DOHH2 (cell line): ENCODE measurements at regions not wholly inside any gene's neighbourhood (a gene's known extent, or its start where the extent isn't known, plus 50 kb on each side); places are given as distances from the start of the nearest gene placed in this dataset.

Source experiments
- EZH2phosphoT487 ChIP-seq: fragments of 200-600 bp; sonication (generic); IDR thresholded peaks from 2 replicates; pipeline ENCODE4 v1.6.1; 2017; ENCODE audit warnings: borderline replicate concordance, mild to moderate bottlenecking, antibody characterized with exemption, low read length, moderate library complexity, mixed read lengths
- TF ChIP-seq, protein P1 (sequence below): fragments of 200-600 bp; sonication (generic); IDR thresholded peaks from one replicate; pipeline ENCODE4 v1.5.1; 2014; ENCODE audit warnings: antibody characterized with exemption, mild to moderate bottlenecking, low read depth, low read length; ENCODE audit not compliant: poor library complexity, severe bottlenecking

GRCh38 chr15:38010395-38010794 is 76.0 kb downstream of the TMCO5A start:
- TF ChIP-seq, protein P1, sequence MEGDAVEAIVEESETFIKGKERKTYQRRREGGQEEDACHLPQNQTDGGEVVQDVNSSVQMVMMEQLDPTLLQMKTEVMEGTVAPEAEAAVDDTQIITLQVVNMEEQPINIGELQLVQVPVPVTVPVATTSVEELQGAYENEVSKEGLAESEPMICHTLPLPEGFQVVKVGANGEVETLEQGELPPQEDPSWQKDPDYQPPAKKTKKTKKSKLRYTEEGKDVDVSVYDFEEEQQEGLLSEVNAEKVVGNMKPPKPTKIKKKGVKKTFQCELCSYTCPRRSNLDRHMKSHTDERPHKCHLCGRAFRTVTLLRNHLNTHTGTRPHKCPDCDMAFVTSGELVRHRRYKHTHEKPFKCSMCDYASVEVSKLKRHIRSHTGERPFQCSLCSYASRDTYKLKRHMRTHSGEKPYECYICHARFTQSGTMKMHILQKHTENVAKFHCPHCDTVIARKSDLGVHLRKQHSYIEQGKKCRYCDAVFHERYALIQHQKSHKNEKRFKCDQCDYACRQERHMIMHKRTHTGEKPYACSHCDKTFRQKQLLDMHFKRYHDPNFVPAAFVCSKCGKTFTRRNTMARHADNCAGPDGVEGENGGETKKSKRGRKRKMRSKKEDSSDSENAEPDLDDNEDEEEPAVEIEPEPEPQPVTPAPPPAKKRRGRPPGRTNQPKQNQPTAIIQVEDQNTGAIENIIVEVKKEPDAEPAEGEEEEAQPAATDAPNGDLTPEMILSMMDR, result no peak
- TF ChIP-seq EZH2phosphoT487, result no peak
